ENCODE measurements at regions not wholly inside any gene's neighbourhood (a gene's known extent, or its start where the extent isn't known, plus 50 kb on each side); places are given as distances from the start of the nearest gene placed in this dataset.

DNA sequence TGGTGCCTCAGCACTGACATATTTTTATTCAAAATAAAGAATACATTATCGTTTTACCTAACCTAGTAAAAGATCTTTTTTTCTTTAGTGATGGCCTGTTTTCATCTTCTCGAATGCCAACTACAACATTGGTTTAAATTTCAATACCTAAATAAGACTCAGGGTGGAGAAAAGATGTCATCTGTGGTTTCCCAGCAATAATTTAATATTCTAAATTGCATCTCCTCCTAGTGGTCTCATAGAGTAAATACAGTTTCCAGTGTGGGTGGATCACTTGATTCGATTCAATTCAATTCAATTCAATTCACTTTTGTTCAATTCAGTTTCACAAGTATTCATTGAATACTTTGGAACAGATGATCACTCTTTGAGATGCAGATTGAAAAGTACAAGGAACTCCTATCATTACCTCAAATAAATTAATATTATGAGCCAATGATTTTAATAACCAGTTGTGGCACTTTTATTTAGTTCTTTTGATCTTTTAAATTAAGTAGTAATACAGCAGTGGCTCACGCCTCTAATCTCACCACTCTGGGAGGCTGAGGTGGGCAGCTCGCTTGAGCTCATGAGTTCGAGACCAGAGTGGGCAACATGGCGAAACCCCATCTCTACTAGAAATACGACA, 427.2 kb downstream of the FAT4 start:
- FAIRE-seq (peak; percentile 82), DNase-seq (ENCODE audit: low spot score) (peak; percentile 37)

DNA sequence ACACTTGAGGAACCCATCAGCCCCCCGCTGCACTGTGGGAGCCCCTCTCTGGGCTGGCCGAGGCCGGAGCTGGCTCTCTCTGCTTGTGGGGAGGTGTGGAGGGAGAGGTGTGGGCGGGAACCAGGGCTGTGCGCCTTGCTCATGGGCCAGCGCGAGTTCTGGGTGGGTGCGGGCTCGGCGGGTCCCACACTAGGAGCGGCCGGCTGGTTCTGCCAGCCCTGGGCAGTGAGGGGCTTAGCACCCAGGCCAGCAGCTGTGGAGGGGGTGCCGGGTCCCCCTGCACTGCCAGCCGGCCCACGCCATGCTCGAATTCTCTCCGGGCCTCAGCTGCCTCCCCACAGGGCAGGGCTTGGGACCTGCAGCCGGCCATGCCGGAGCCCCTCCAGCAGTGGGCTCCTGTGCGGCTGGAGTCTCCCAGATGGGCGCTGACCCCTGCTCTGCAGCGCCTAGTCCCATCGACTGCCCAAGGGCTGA, 430.2 kb downstream of the FAT4 start:
- FAIRE-seq (no peak), DNase-seq (ENCODE audit: low spot score) (no peak)

DNA sequence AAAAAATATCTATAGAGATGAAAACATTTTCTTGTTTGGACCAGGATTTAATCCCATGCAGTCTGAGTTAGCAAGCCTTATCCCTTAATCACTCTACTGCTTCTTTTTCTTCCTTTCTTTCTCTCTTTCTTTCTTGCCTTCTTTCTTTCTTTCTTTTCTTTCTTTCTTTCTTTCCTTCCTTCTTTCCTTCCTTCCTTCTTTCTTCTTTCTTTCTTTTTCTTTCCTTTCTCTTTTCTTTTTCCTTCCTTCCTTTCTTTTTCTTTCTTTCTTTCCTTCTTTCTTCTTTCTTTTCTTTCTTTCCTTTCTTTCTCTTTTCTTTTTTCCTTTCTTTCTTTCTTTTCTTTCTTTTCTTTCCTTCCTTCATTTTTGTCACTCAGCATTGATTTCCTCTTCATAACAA, 434.6 kb downstream of the FAT4 start:
- FAIRE-seq = no peak
- no peak for DNase-seq (ENCODE audit: low spot score)

DNA sequence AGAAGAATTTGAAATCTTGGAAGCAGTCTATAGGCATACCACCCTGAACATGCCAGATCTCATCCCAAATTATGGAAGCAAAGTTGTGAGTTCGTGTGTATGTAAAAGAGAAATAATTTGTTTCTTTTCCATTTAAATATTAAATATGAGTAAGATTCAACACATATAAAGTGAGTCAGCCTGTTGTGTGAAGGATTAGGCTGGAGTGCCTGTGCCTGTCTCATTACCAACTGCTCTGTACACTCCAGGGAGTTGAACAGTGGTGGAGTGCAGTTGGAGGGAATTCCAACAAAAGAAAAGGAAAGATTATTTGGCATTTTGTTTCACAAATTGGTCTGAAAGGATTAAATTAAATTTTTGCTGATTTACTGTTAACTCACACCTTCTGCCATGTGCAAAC, 435.6 kb downstream of the FAT4 start:
- DNase-seq (ENCODE audit: low spot score) (no peak), FAIRE-seq (no peak)

DNA sequence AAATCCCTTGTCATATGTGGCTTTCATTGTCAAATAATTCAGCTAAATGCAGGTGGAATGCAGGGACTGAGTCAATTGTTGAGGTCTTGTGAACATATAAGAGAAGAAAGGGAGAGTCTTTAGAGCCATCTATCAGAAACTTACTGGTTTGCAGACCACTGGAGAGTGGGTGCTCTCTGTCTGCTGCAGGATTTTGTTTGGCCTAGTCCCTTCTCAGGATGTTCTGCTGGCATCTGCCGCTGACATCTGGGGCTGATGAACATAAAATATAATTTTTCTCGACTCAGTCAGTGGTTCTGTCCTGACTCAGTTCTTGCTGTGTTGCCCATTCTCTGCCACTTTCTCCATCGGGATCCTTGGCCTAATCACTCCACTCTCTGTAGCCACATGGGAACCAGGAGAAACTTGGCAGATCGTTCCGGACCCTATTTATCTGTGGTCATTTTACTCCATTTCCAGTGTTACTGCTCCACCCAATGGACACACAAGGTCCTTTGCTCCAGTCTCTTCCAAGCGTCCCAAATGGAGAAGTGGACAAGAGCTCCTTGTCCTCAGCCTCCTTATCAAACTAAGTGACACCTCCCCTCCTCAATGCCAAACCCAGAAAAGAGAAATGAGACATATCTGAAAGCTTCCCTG, 436.2 kb downstream of the FAT4 start:
- FAIRE-seq (no peak), DNase-seq (ENCODE audit: low spot score) (no peak)

DNA sequence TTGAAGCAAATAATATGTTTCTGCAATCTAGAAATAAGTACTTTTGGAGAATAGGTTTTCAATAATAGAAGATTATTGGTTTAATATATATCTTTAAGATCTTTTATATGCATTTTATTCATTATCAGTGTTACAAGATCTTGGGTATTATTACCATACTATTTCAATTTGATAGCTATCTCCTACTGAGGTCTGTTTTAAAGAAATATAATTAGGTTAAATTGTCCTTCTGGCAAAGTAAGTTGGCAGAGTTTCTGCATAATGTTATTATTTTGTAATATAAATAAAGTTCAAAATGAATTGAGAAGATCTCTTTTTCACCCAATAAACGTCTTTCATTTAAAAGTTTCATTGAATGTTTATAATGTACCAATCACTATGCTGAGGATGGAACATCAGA, 443.7 kb downstream of the FAT4 start:
- FAIRE-seq = no peak
- DNase-seq (ENCODE audit: low spot score) = no peak

DNA sequence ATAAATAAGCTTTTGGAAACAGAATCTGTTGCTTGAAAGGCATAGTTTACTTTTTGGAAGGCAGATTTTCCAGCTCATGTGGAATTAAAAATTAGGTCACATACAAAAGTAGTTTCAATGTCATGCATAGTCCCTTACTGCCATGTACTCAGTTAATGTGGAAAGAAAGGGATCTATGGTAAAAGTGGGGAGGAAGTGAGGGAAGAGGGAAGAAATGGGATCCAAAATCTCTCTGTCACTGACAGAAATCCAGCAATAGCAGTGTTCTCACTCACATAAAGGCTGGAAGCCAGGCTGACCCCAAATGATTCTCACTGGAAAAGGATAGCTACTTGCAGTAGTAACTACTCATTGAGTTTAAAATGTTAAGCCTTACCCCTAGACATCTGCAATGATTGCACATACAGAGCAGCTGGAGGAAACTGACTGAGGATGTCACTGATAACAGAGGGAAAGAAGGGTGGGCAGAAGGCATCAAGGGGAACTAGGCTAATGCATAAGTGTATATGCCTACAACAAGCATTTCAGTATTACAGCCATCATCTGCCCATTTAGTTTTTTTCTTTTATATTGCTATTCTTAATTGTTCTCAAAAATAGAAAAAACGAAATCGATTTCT, 445.6 kb downstream of the FAT4 start:
- FAIRE-seq (no peak), DNase-seq (ENCODE audit: low spot score) (no peak)

DNA sequence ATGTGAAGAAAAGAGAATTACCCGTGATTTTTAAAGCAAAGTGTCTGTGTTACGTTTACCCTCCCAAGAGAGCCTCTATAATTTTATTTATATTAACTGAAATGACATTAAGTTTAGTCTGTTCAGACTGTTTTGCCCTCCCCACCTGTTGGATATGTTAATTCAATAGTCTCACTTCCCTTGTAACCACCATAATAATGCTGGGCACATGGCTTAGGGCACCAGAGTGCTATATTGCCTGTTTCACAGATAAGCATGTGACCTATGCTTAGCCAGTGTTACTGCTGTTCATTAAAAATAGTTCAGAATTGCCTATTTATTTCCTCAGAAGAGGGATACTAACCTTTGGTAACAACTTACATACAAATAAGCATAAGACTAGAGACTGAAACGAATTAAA, 446.2 kb downstream of the FAT4 start:
- no peak for DNase-seq (ENCODE audit: low spot score)
- FAIRE-seq = no peak

DNA sequence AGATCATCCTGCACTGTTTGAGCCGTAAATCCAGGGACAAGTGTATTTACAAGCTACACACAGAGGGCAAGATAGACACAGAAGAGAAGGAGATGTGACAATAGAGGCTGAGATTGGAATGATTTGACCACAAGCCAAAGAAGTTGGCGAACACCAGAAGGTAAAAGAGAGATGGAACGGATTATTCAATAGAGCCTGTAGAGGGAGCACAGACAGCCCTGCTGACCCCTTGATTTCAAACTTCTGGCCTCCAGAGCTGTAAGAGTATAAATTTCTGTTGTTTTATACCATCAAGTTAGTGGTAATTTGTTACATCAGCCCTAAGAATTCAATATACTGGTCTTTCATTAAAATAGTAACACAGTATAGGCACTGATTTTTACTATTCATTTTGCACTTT, 447.8 kb downstream of the FAT4 start:
- no peak for FAIRE-seq
- DNase-seq (ENCODE audit: low spot score) = no peak

DNA sequence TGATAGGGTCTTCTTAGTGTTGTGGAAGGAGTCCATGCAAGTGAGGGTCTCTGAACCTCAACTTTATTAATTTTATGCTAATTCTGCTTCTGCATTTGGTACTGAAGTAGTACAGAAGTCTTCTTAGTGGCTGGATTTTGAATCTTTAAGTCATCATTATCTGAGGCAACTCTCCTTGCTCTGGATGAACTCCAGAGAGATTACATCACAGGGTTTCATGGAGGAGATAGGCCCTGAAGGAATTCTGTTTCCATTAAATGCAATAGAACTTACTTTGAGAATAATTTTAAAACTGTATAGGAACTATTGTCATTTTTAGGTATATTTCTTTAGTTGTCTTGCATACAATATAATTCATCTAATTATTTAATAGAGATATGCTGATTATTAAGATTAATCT, 451.2 kb downstream of the FAT4 start:
- FAIRE-seq (no peak), DNase-seq (ENCODE audit: low spot score) (no peak)

DNA sequence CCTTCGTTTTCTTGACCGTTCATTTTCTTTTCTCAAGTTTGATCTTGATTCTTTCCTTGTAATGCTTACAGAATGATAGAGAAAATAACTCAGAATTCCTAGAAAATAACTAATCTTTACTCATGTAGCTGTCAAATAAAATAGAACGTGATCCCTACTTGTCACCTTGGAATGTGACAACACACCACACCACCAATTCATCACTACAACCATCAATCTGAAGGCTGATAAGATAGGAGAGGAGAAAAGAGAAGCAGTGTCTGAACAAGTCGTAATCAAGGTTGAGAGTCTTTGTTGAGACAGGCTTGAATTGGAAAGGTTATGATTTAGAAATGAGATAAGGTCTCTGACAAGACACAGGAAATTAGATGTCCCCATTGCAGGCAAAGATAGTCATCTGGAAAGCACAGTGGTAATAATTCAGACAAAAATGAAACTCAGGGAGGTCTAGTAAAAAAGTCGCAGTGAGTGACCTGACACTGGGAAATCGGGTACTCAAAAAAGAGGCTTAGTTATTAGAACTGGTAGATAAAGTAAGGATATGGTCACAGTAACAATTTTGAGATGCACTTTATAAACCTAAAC, 456.2 kb downstream of the FAT4 start:
- FAIRE-seq (no peak), DNase-seq (ENCODE audit: low spot score) (no peak)

DNA sequence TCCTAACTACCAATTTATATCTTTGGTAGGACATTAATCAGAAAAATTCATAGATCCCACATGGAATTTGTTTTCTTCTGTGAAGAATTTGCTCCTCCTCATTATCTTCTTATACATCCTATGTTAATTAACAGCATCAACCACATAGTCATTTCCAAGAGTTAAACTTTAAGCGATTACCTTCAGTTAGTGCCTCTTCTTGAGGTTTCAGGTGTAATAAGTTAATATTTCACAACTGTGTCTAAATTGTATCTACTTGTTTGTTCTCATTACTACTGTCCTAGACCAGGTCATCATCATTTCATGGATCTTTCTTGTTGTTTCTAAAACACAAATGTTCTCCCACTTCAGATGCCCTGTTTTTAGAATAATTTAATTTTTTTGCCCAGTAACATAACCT, 457.9 kb downstream of the FAT4 start:
- FAIRE-seq = no peak
- DNase-seq (ENCODE audit: low spot score) = no peak

DNA sequence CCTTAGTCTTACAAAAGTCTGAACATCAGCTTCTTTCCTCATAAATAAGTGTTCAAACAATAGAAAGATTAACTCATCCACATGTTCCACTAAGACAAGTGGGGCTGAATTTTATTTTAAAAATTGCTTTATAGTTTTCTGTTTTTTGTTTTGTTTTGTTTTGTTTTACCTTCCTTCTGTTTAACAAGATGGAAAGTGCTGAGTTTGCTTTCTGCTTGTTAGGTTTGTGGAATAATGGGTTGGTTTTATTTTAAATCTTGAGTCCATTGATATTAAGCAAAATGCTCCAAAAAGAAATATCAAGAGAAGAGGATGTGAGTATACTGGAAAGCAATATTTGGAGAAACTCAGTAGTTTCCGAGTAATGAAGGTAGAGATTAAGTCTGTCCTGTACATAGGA, 458.7 kb downstream of the FAT4 start:
- FAIRE-seq (no peak), DNase-seq (ENCODE audit: low spot score) (no peak)

DNA sequence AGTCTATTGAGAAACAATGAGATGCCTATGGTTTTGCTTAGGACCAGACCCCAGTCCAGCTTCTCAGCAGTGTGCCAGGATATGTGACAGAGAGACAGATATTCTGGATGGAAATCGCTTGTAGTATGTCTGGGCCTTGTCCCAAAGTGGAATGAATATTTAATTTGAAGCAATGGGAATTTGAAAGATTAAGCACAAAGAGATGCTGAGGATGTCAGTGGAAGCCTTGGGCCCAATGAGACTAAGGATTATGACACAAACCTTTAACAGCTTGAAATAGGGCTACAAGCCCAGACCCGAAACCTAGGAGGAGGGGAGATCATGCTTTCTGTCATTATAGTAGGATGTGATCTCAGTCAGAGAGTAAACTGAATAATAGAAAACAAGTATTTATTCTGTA, 459.2 kb downstream of the FAT4 start:
- no peak for FAIRE-seq
- DNase-seq (ENCODE audit: low spot score) = no peak

DNA sequence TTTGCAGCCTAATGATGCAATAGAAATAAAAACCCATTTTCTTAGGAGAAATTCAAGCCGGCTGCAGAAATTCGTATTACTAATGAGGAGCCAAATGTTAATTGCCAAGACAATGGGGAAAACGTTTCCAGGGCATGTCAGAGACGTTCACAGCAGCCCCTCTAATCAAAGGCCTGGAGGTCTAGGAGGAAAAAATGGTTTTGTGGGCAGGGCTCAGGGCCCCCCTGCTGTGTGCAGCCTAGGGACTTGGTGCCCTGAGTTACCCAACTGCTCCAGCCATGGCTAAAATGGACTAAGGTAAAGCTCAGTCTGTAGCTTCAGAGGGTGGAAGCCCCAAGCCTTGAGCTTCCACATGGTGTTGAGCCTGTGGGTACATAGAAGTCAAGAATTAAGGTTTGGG, 461.4 kb downstream of the FAT4 start:
- FAIRE-seq (no peak), DNase-seq (ENCODE audit: low spot score) (no peak)

DNA sequence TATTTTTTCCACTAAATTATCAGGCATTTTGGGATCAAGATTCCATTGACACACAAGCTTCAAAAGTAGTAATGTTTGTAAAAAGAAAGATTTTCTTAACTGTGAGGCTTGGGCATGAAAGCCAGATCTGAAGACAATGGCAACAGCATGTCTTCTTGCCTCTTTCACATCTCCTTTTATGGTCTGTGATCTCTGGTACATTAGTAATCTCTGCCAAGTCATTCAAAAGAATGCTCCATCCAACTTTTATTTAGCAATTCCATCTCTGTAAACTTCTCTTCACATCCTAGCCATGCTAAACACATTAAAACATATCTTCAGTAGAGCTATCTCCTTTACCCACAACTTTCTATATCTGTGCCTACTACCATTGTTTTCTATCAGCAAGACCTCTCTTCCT, 465.4 kb downstream of the FAT4 start:
- no peak for DNase-seq (ENCODE audit: low spot score)
- no peak for FAIRE-seq

DNA sequence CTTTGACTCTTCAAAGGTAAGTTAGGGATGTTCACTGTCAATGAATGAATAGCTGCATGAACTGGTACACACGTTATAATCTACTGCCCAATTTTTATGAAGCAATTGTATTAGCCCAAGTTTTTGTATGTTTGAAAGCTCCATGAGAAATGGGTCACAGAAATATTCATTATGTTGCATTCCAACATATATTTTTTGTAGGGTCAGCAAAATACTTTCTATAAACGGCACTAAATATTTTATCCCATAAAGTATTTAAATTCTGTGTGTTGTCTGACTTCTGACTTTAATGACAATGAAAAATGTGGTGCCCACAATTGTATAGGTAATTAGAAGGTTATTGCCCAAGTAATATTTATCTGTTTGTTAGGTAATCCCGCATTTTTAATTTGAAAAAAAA, 466.0 kb downstream of the FAT4 start:
- DNase-seq (ENCODE audit: low spot score) = no peak
- FAIRE-seq = no peak

DNA sequence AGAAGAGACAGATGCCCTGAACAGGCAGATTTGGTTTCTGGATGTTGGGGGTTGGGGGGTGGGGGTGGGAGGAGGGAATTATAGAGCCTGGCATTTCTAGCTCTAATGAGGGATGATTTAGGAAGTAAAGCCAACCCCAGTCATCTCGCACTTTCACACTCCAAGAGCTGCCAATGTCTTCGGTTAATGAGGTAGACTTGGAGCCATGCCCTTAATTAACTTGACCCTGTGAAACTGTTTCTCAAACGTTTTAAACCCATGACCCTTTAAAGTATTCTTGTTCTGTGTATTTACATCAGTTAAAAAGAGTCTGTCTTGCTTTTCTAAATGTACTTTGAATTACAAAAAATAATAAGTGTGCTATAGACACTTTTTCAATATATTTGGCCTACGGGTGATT, 466.9 kb downstream of the FAT4 start:
- DNase-seq (ENCODE audit: low spot score) = no peak
- FAIRE-seq = no peak

DNA sequence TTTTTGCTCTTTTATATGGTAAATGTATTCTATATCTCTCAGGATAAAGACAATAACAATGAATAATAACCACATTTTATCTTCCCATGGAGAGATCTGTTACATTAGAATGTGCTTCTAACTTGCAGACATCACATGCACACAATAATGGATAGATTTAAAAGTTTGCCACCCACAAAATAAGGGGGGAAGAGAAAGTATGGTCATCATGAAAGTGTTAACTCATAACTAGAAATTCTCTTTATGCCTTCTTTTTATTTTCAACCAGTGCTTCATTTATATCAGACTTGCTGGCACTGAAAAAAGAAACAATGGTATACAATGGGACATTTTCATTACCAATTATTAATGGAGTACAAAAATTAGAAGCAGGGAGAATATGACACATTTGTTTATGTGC, 470.0 kb downstream of the FAT4 start:
- FAIRE-seq = no peak
- DNase-seq (ENCODE audit: low spot score) = no peak

DNA sequence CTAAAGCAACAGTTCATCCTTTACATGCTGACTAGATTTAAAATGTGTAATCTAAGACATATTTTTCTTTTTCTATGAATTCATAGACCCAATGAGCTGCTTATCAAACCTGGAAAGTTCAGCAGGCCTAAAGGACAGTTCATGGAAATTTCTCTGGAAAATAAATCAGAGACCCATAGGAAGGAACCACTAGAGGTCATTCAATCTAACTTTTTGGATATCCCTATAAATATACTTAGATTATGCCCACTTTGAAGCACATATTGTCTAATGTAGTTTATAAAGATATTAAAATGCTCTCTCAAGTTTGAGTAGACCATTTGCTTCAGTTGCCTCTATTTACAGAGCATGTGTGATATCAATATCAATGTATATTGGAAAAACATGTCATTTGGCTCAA, 473.0 kb downstream of the FAT4 start:
- no peak for DNase-seq (ENCODE audit: low spot score)

DNA sequence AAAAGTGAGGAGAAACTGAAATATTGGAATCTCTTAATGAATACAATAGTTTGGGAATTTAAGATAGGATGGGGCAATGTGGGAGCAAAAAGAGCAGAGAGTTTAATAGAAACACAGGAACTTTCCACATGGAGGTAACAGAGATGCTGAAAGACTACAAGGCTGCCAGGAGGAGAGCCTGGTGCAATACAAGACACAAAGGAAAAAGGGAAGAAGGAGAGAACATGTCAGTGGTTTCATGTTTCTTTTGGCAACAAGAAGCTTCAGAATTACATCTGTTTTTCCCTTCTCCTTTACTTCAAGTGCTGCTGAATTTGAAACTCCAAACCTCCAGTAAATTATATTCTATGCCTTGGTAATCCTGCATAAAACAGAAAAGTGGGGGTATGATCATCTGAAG, 474.3 kb downstream of the FAT4 start:
- DNase-seq (ENCODE audit: low spot score) (no peak), FAIRE-seq (no peak)

More for the DNA sequence above, 473.0 kb downstream of the FAT4 start:
- FAIRE-seq = no peak

DNA sequence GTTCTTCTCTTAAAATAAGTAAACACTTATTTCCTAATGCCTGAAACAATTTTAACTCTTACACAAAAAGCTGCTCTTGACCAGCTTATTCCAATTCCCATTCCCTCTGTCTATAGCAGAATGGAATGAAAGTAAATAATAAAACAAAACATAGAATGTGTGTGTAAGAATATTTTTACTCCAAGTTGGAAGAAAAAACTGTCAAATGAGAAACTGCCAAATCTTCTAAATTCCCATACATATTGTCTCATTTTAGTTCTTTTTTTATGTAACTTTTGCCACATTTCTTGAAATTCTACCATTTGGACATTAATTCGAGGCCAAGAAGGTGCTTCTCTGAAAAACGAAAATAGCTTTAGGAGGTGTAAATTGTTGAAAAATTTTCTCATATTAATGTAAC, 477.1 kb downstream of the FAT4 start:
- no peak for FAIRE-seq
- no peak for DNase-seq (ENCODE audit: low spot score)

DNA sequence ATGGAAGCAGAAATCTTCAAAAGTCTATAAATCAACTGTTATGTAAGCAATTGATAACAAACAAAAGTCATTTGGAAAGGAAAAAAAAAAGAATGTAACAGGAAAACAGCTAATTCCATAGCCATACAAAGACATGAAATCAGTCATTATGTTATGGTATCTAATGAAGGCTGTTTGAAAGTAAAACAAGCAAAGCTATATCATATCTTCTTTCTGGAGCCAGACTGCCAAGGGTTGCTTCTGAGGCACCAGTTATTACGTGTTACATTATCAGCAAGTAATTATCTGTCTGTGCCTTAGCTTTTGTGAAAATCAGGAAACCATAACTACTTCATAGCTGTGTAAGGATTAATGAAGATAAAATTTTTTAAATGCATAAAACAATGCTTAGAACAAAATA, 480.2 kb downstream of the FAT4 start:
- no peak for FAIRE-seq
- DNase-seq (ENCODE audit: low spot score) = no peak
